C4-2B (cell line): ENCODE measurements at regions not wholly inside any gene's neighbourhood (a gene's known extent, or its start where the extent isn't known, plus 50 kb on each side); places are given as distances from the start of the nearest gene placed in this dataset.

ENCODE experiments used
- CTCF ChIP-seq: fragments of 450-650 bp; conservative IDR thresholded peaks from 2 replicates; pipeline ENCODE4 v1.5.1; 2017; ENCODE audit warnings: mild to moderate bottlenecking
- ZFX ChIP-seq: fragments of 450-650 bp; IDR thresholded peaks from 2 replicates; pipeline ENCODE4 v1.6.1; 2017

DNA sequence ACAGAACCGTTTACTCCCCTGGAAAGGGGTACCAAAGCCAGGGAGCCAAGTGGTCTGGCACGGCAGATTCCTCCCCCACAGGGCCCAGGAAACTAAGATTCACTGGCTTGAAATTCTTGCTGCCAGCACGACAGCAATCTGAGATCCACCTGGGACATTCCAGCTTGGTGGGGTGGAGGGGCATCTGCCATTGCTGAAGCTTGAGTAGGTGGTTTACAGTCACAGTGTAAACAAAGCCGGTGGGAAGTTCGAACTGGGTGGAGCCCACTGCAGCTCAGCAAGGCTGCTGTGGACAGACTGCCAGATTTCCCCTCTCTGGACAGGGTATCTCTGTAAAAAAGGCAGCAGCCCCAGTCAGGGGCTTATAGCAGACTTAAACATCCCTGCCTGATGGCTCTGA is 901.7 kb upstream of the LRRTM1 start:
- TF ChIP-seq CTCF (no peak), ZFX (no peak)
